GM18505 (cell line): ENCODE measurements at regions not wholly inside any gene's neighbourhood (a gene's known extent, or its start where the extent isn't known, plus 50 kb on each side); places are given as distances from the start of the nearest gene placed in this dataset.
A peak's percentile ranks its signal among the peaks of the same experiment; 100 is the strongest.
"Not testable (repeated sequence)": the region's sequence is repeated elsewhere in the genome, so short reads cannot be mapped to it uniquely, and the experiment has no call there.

Experiments
- ATAC-seq: cut with Tn5 transposase; IDR thresholded peaks from one replicate; pipeline ENCODE4 v1.9.1; 2021; ENCODE audit not compliant: unreplicated experiment
- POLR2A ChIP-seq: IDR thresholded peaks from 4 replicates; pipeline ENCODE4 v1.6.1; 2011; ENCODE audit warnings: borderline replicate concordance; ENCODE audit not compliant: insufficient read depth, insufficient read length; ENCODE audit errors: extremely low read depth

DNA sequence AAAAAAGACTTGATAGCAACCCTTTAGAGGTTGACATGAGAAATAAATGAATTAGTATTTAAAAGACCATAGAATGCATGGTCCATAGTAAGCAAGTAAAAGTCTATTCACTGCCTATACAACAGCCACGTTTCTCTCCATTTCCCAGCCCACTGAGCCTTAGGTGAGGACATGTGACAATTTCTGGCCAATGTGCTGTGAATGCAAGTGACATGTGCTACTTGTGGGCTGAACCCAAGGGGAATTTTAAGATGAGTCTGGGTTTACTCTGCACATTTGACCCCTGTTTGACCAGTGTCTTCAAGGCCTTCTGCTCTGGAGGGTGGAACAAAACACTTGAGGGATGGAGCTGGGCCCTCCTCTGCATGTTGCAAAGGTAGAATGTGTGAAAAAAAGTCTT is 384.4 kb upstream of the KLF6 start:
- no peak for TF ChIP-seq POLR2A
- ATAC-seq = no peak

DNA sequence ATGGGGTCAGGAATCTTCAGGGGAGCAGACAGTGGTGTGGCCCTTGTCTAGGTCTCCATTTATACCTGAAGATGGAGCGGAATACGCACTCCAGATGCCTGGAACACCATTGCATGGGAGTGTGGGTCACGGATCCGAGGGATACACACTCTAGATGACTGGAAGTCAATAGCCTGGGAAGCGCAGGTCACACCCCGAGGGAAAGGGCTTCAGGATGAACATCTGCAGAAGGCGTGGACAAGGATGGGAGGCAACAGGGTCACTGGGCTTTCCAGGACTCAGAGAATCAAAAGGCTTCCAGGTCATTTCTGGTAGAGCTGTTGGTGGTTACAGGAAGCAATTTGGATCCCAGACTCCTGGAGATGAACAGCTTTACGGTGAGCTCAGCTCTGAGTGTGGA is 382.2 kb upstream of the KLF6 start:
- no peak for TF ChIP-seq POLR2A
- no peak for ATAC-seq

DNA sequence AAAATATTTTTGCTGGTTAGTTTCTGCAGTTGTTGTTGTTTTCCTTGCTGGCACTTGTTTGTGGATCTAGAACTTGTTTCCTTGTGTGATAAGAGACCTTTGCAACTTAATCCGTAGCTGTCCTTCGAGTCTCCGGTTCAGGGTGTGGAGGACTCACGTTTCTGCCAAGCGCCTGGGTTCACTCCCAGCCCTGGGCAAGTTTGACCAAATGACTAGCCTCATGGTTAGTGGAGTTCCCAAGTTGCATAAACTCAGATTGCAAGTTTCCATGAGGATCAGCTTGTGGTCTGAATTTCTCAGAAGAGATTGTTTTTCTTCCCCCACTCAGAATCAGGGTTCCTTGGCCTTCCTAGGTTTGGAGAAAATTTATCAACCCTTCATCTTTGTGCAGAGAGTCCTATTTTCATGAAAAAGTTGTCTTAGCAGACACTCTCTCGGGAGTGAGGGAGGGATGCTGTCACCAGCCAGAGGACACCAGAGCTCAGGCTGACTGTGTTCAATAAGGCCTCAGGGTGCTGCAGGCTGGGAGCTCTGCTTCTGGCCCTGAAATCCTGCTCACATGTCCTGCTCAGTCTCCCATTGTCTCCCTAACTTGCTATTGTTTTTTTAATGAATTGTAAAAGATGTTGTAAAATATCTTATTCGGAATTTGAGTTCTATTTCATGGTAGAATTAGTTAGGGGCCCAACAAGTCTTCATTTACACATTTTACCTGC is 377.7 kb upstream of the KLF6 start:
- no peak for TF ChIP-seq POLR2A
- no peak for ATAC-seq

DNA sequence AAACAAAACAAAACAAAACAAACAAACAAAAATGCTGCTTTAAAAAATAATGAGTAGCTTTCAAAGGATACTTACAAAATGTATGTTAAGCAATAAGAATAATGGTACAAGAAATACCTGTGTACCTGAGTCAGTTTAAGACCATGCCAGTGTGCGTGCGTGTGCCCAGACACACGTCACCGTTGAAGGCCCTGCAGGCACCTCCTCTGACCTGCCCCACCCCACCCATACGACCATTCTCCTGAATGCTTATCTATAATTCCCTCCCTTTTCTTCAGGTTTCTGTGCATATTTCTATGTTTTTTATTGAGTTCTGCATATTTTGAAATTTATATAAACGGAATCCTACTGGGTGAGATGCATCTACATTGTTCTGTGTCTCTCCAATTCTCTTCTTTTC is 374.2 kb upstream of the KLF6 start:
- ATAC-seq = no peak

DNA sequence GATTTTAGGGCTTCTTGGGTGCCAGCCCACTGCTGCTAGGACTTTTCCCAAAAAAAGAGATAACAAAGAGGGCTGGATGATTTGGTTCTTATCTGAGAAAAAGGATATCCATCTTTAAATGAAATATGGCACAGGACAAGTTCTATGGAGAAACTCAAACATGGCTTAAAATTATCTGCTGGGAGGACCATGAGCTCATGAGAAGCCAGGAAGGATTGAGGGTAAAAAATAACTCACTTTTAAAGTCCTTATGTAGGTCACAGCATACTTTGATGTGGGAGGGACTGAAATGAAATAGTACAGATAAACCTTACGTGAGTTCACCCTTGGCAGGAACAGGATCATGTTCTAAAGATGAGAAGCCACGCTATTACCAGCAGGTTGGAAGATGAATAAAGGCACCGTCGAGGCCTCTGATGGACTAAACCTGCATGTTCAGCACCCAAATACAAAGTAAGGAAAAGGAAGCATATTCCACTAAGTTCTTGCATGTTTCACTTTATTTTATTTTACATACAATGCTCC is 369.2 kb upstream of the KLF6 start:
- no peak for ATAC-seq
- TF ChIP-seq POLR2A = no peak

More for the DNA sequence above, 374.2 kb upstream of the KLF6 start:
- no peak for TF ChIP-seq POLR2A

DNA sequence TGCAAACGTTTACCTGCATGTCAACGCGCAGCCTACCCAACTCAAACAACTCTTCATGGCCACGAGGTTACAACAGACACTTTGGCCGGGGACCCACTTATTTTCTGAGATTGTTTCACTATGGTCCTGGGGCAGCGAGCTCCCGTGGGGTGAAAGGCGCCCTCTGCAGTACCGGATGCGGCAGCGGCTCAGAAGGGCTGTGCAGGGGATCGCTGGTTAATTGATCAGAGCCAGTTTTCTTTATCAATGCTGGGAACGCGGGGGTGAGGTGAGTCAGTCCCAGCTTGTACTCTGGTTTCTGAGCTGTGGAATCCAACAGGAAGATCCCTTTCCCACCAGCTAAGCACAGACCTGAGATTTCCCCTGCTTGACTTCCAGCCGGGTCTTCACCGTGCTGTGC is 366.5 kb upstream of the KLF6 start:
- ATAC-seq = no peak
- no peak for TF ChIP-seq POLR2A

DNA sequence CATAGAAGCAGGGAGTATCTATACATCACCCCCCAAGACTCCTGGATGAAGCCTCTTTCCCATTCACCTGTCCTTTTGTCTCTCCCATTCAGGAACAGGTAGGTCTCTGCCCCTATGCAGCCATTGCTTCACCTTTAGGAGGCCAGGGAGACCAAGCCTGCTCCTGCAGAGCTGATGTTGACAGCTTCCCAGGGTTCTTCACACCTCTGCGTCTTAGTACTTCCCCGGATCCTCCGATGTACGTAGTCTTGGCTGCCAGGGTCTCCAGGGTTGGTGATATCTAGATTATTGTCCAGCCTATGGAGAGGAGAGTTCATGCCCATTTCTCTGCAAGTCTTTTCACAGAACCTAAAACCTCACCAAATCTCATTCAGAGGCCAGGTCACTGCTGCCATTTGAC is 365.7 kb upstream of the KLF6 start:
- no peak for ATAC-seq
- TF ChIP-seq POLR2A = no peak

DNA sequence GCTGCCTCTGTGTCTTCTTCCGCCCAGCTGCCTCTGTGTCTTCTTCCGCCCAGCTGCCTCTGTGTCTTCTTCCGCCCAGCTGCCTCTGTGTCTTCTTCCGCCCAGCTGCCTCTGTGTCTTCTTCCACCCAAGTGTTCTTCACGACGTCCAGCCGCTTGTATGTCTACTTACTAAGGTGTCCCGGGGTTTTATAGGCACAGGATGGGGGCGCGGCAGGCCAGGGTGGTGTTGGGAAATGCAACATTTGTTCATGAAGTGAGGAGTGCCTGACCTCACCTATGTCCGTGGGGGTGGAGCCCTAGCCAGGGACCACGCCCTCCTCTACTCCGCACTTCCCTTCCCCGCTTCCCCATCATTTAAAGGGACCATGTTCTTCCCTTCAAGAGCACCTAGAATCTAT is 364.5 kb upstream of the KLF6 start:
- not testable (repeated sequence) for ATAC-seq

DNA sequence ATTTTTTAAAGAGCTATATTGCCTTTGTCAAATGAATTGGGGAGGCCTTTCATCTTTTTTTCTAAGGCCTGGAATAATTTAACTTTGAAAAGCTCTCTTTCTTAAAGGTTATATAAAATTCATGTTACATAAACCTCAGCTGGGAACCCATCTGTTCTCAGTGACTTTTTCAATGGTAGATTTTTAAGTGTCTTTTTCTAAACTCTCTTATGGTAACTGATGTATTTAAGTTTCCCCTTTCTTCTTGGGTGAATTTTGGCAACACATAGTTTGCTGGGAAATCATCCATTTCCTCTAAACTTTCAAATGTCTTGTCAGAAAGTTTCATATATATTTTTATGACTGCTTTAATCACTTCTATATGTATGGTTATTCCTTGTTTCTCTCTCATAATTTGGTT is 362.2 kb upstream of the KLF6 start:
- no peak for TF ChIP-seq POLR2A
- ATAC-seq = no peak

DNA sequence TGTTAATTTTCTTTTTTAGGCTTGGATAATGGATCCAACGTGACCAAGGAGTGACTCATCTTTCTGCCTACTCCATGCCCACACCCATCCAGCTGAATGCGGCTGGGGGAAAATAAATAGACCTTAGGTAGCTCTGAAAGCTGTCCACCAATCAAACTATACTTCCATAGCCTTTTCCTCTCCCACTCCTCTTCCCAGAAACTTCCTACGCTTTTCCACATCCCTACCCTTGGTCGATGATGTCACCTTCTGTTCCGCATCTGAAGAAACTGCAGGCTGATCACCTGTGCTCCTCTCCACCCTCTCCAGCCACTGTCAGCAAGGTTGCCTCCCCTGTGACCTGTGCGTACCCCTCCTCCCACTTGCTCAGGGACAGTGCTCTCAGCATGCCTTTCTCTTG is 359.8 kb upstream of the KLF6 start:
- TF ChIP-seq POLR2A = no peak
- no peak for ATAC-seq

DNA sequence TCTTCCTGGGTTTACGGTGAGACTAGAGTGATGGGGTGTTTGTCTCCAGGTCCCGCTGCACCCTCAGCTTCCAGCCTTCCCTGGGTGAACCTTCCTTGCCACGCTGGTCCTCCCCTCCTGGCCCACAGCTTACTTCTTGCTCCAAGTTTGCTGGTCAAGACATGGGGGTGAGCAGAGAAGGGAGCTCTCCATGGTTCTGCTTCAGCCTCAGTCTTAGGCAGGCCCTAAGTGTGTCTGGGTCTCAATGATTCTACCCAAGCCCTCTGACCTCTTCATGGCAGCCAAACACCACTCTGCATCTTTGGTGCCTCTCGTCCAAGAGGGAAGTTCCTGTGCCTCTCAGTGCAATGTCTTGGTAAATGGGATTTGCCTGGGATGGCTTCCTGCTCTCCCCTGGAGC is 356.5 kb upstream of the KLF6 start:
- no peak for ATAC-seq
- TF ChIP-seq POLR2A = no peak

DNA sequence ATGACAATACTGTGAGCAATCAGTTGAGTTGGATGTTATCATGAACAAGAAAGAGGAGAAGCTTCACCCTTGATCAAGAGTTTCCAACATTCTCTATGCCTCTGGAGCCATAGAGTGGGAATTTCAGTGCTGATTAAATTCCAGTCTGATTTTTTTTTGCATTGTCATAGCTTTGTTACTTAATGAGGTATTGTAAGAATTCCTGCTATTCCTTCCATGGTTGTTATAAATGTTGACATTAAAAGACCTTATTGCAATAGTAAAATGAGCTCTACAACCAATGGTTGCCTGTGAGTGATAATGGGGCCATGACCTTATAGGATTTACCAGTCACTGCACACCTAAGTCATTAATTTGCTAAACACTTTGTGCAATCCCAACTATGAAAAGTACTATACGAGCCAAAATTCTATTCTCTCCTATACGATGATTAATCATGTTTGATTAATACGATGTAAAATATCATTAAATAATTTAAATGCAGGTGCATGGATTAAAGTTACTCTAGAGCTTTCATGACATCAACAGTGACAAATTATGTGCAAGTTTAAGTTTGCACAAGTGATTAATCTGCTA is 353.2 kb upstream of the KLF6 start:
- TF ChIP-seq POLR2A = no peak
- ATAC-seq = no peak

DNA sequence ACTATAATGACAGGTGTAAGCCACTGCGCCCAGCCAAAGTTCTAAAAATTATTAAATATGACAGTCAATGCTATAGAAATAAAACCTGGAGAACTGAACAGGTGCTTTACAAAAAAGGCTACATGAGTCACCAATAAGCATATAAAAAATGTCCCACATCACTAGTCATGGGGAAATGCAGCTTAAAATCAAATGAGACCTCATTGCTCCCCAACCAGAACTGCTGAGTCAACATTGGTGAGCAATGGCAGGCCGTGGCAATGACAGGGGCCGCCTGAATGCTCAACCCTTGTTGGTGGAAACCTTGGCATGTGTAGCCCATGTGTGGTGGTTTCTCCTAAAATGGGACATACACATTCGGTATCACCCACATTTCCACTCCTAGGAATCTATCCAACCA is 352.3 kb upstream of the KLF6 start:
- ATAC-seq = no peak
- TF ChIP-seq POLR2A = no peak

DNA sequence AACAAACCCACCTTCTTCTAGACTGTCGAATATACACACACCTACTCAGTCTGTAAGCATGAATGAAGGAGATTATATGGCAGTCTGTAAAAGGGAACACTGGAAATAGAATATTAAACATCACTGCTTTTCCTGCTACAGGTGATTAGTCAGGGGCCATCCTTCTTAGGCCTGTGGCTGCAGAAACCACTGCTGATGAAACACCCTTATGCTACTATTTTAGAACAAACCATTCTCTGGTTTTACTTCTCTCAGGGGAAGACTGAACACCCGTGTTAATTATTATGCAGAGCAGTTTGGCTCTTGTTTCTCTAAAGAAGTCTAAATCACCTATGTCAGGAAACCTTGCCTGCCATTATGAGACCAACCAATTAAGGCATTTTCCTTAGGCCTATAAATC is 351.1 kb upstream of the KLF6 start:
- ATAC-seq = peak; percentile 70
- TF ChIP-seq POLR2A = no peak

DNA sequence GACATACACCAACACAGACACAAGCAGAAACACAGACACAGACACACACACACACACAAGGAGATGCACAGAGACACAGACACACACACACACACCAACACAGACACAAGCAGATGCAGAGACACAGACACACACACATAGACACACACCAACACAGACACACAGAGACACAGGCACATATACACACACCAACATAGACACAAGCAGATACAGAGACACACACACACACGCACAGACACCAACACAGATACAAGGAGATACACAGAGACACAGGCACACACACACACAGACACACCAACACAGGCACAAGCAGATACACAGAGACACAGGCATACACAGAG is 347.2 kb upstream of the KLF6 start:
- no peak for TF ChIP-seq POLR2A
- ATAC-seq = no peak
